ENCODE measurements at regions not wholly inside any gene's neighbourhood (a gene's known extent, or its start where the extent isn't known, plus 50 kb on each side); places are given as distances from the start of the nearest gene placed in this dataset.
"Not testable (repeated sequence)": the region's sequence is repeated elsewhere in the genome, so short reads cannot be mapped to it uniquely, and the experiment has no call there.

- DNase-seq (ENCODE audit: low read depth, low spot score): peak; percentile 31
- peak; percentile 38 for TF ChIP-seq CTCF (IDR thresholded peaks at IDR 0.05; ENCODE audit: low read depth, low read length)
- in situ Hi-C loops (cut with HindIII; ENCODE audit: low sequenced_read_pairs): no loop called here
- no peak overlapping the region for H3K4me3 ChIP-seq (ENCODE audit: low read depth, low read length)
Measured at GRCh38 chrX:129318375-129318774, 204.9 kb downstream of the SMARCA1 start.

GRCh38 chrX:129316461-129316860 lies 206.8 kb downstream of the SMARCA1 start:
- TF ChIP-seq CTCF (IDR thresholded peaks at IDR 0.05; ENCODE audit: low read depth, low read length): no peak
- in situ Hi-C loops (cut with HindIII; ENCODE audit: low sequenced_read_pairs): no loop called here
- no peak overlapping the region for H3K4me3 ChIP-seq (ENCODE audit: low read depth, low read length)
- no peak for DNase-seq (ENCODE audit: low read depth, low spot score)

- no peak for DNase-seq (ENCODE audit: low read depth, low spot score)
- in situ Hi-C loops (cut with HindIII; ENCODE audit: low sequenced_read_pairs): no loop called here
- H3K4me3 ChIP-seq (ENCODE audit: low read depth, low read length): no peak overlapping the region
- TF ChIP-seq CTCF (IDR thresholded peaks at IDR 0.05; ENCODE audit: low read depth, low read length): no peak
Measured at GRCh38 chrX:129310000-129310399, 213.3 kb downstream of the SMARCA1 start.

- DNase-seq (ENCODE audit: low read depth, low spot score): no peak
- in situ Hi-C loops (cut with HindIII; ENCODE audit: low sequenced_read_pairs): no loop called here
- no peak overlapping the region for H3K4me3 ChIP-seq (ENCODE audit: low read depth, low read length)
- no peak for TF ChIP-seq CTCF (IDR thresholded peaks at IDR 0.05; ENCODE audit: low read depth, low read length)
Measured at GRCh38 chrX:129262912-129263311, 260.4 kb downstream of the SMARCA1 start.

GRCh38 chrX:129255516-129255915 lies 267.8 kb downstream of the SMARCA1 start:
- in situ Hi-C loops (cut with HindIII; ENCODE audit: low sequenced_read_pairs); H3K4me3 ChIP-seq (ENCODE audit: low read depth, low read length); DNase-seq (ENCODE audit: low read depth, low spot score): not testable (repeated sequence)

GRCh38 chrX:129249563-129249962 lies 273.7 kb downstream of the SMARCA1 start:
- no peak overlapping the region for H3K4me3 ChIP-seq (ENCODE audit: low read depth, low read length)
- in situ Hi-C loops (cut with HindIII; ENCODE audit: low sequenced_read_pairs): no loop called here
- no peak for DNase-seq (ENCODE audit: low read depth, low spot score)
- TF ChIP-seq CTCF (IDR thresholded peaks at IDR 0.05; ENCODE audit: low read depth, low read length): no peak

- in situ Hi-C loops (cut with HindIII; ENCODE audit: low sequenced_read_pairs): no loop called here
- no peak overlapping the region for H3K4me3 ChIP-seq (ENCODE audit: low read depth, low read length)
- DNase-seq (ENCODE audit: low read depth, low spot score): no peak
Measured at GRCh38 chrX:129247642-129248041, 275.6 kb downstream of the SMARCA1 start.

More at GRCh38 chrX:129247642-129248041, 275.6 kb downstream of the SMARCA1 start:
- no peak for TF ChIP-seq CTCF (IDR thresholded peaks at IDR 0.05; ENCODE audit: low read depth, low read length)
